Left colon (tissue), 2 donors: ENCODE measurements at regions not wholly inside any gene's neighbourhood (a gene's known extent, or its start where the extent isn't known, plus 50 kb on each side); places are given as distances from the start of the nearest gene placed in this dataset.
"Not testable (repeated sequence)": the region's sequence is repeated elsewhere in the genome, so short reads cannot be mapped to it uniquely, and the experiment has no call there.

Source experiments
- ATAC-seq: fragments of 200-7000 bp; cut with Tn5 transposase; one replicate; pipeline ENCODE4 v1.9.1; 2020; ENCODE audit warnings: mild to moderate bottlenecking, moderate library complexity
- DNase-seq, 2 donors: peaks; one replicate each; pipeline ENCODE4 v3.0.0-alpha.2; 2020
- intact Hi-C, 2 donors: fragments of 100-400 bp; cut with DNase I in 1 of 2; cut with micrococcal nuclease in 1 of 2; formaldehyde crosslinking; loops; one replicate each; pipeline versions ENCODE4 v1.11.2 to v1.14.0; 2022; cut with DNase I, micrococcal nuclease
- donor health status: DM: no; HTN: no; CAD: no.
- donor health status: DM: yes; HTN: yes; CAD: no.

GRCh38 chr4:153909672-153910071 lies 120.8 kb upstream of the SFRP2 start:
- intact Hi-C loops, result no loop called here
- ATAC-seq, result no peak

GRCh38 chr4:153906231-153906630 lies 117.3 kb upstream of the SFRP2 start:
- no peak for DNase-seq
- intact Hi-C loops, result no loop called here
- no peak for ATAC-seq

More at GRCh38 chr4:153909672-153910071, 120.8 kb upstream of the SFRP2 start:
- no peak for DNase-seq

- intact Hi-C loops, result no loop called here
- no peak for DNase-seq
- ATAC-seq, result no peak
These were observed 116.3 kb upstream of the SFRP2 start for GRCh38 chr4:153905231-153905630.

- intact Hi-C loops, result no loop called here
- DNase-seq (no peak), ATAC-seq (no peak)
These were observed 115.1 kb upstream of the SFRP2 start for GRCh38 chr4:153904011-153904410.

GRCh38 chr4:153901220-153901619 lies 112.3 kb upstream of the SFRP2 start:
- intact Hi-C loops, result no loop called here
- no peak for ATAC-seq

GRCh38 chr4:153900426-153900825 lies 111.5 kb upstream of the SFRP2 start:
- no peak for ATAC-seq
- intact Hi-C loops, result no loop called here
- DNase-seq, result no peak

More at GRCh38 chr4:153901220-153901619, 112.3 kb upstream of the SFRP2 start:
- no peak for DNase-seq

GRCh38 chr4:153890761-153891160 lies 101.9 kb upstream of the SFRP2 start:
- no peak for DNase-seq

GRCh38 chr4:153887217-153887616 lies 98.3 kb upstream of the SFRP2 start:
- intact Hi-C loops, result no loop called here
- DNase-seq, result no peak
- ATAC-seq, result no peak

More at GRCh38 chr4:153890761-153891160, 101.9 kb upstream of the SFRP2 start:
- ATAC-seq, result no peak
- intact Hi-C loops, result no loop called here

GRCh38 chr4:153884325-153884724 lies 95.4 kb upstream of the SFRP2 start:
- DNase-seq (no peak), ATAC-seq (no peak)
- intact Hi-C loops, result no loop called here

- ATAC-seq (no peak), DNase-seq (no peak)
- intact Hi-C loops, result no loop called here
These were observed 92.1 kb upstream of the SFRP2 start for GRCh38 chr4:153880983-153881382.

GRCh38 chr4:153877898-153878297 lies 89.0 kb upstream of the SFRP2 start:
- intact Hi-C loops, result no loop called here
- ATAC-seq, result no peak
- DNase-seq, result no peak

- no peak for DNase-seq
- intact Hi-C loops, result no loop called here
- no peak for ATAC-seq
These were observed 84.9 kb upstream of the SFRP2 start for GRCh38 chr4:153873741-153874140.

- DNase-seq, intact Hi-C loops, ATAC-seq: not testable (repeated sequence)
These were observed 77.9 kb upstream of the SFRP2 start for GRCh38 chr4:153866766-153867165.

GRCh38 chr4:153852501-153852900 lies 63.6 kb upstream of the SFRP2 start:
- no peak for ATAC-seq
- DNase-seq, result no peak

GRCh38 chr4:153850533-153851280 lies 61.8 kb upstream of the SFRP2 start:
- no peak for ATAC-seq
- intact Hi-C loops, result no loop called here
- no peak for DNase-seq

More at GRCh38 chr4:153852501-153852900, 63.6 kb upstream of the SFRP2 start:
- intact Hi-C loops, result no loop called here

GRCh38 chr4:153844144-153844543 lies 55.3 kb upstream of the SFRP2 start:
- intact Hi-C loops, result no loop called here
- no peak for DNase-seq
- no peak for ATAC-seq
